ENCODE measurements at regions not wholly inside any gene's neighbourhood (a gene's known extent, or its start where the extent isn't known, plus 50 kb on each side); places are given as distances from the start of the nearest gene placed in this dataset.
"Not testable (repeated sequence)": the region's sequence is repeated elsewhere in the genome, so short reads cannot be mapped to it uniquely, and the experiment has no call there.

DNA sequence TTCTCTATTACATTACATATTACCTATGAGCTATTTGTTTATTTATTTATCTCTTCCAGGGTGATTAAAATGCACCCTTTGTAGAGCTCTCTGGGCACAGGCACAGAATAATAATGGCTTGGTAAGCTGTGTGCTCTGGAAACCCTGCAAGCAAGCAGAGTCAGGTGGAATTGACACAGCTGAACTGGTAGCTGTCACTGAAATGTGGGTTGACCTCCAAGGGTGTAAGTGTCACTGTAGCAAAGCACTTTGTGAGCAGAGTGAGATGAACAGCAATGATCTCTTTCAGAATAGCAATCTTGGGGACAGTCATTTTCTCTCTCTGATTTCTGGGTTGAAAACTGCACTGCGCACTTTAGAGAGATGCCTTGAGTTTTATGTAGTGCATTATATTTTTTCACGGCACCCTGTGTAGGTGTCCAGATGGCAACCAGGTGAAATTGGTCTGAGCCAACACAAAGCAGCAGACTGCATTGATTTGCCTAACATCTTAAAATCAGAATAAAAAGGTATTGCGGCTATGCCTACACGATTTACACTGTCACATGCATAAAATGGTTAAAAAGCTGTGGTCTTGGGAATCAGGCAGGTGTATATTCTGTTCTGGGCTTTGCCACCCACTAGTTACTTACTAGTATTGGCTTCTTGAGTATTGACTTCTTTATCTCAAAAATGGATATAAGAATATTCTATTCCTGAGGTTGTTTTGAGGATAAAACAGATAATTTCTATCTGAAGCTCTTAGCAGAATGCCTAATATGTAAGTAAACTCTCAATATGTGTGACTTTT is 450.3 kb downstream of the RAPGEF2 start:
- DNase-seq = no peak

GRCh38 chr4:159555873-159556272 is 453.0 kb downstream of the RAPGEF2 start:
- no peak for DNase-seq

DNA sequence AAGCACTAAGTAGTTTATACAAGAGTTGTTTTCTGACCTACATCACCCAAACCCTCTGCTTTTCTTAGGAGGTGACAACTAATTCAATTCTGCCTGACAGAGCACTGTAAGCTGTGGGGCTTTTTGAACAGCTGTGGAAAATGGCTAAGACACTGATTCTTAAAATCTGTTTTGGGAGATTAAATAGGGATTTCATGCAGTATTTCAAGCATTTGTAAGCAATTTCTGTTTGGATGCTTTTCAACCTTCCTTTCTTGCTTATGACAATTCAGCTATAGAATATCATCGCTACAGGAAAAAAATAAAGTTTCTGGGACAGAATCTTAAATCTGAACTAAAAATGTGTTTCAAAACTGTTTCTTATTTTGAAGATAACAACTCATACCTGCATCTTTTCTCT is 459.5 kb downstream of the RAPGEF2 start:
- no peak for DNase-seq

DNA sequence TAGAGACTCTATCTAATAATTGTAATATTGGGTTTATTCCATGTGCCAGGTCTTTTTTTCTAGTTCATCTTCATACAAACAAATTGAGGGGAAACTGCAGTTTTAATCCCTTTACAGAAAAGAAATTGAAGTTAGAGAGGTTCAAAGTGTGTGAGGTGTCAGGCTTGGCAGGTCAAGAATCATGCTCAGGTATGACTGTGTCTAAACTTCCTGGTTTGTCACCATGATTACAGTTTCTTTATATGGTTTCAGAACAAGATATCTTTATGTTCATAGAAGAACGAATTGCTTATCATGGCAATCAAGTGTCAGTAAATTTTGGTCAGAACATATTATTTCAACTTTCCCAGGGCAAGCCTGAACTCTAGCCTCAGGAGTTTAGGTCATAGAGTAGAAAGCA is 460.4 kb downstream of the RAPGEF2 start:
- no peak for DNase-seq

DNA sequence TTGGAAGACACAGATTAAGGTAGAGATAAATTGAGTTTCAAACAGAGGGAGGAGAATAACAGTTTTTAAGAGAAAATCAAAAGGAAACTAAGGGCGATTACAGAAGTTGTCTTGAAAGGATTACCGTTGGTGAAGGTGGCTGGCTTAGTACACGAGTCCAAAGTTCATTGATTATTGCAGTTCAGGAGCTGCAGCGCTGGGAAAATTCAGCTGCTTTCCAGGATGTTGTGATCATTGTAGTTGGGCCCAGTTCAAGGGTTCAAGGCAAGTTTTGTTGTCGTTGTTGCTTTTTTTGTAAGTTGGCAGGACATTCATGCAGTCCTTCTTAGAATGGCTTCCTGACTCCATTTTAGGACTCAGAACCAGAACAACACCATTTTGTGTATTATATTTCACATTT is 461.7 kb downstream of the RAPGEF2 start:
- no peak for DNase-seq

DNA sequence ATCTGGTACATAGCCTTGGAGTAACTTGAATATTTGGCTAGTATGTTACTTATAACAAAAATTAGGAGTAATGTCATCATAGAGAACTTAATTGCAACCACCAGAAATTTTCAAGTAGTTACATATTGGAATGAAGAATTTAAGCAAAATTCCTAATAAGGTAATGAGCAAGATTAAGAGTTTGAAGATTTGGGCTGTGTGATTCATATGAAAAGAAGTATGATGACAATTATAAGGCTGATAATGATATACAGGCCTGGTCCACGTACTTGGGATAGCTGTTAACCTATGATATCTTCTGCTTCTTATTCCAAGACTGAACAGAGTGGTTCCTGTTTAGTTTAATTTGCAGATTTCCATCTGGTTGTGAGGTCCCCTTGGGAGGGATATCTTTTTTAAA is 463.9 kb downstream of the RAPGEF2 start:
- no peak for DNase-seq

GRCh38 chr4:159577241-159577640 is 474.4 kb downstream of the RAPGEF2 start:
- no peak for DNase-seq

- DNase-seq = no peak
Measured at GRCh38 chr4:159582685-159583084, 479.8 kb downstream of the RAPGEF2 start.

- no peak for DNase-seq
Measured at GRCh38 chr4:159592898-159593556, 490.1 kb downstream of the RAPGEF2 start.

- DNase-seq = no peak
Measured at GRCh38 chr4:159593681-159594080, 490.8 kb downstream of the RAPGEF2 start.

DNA sequence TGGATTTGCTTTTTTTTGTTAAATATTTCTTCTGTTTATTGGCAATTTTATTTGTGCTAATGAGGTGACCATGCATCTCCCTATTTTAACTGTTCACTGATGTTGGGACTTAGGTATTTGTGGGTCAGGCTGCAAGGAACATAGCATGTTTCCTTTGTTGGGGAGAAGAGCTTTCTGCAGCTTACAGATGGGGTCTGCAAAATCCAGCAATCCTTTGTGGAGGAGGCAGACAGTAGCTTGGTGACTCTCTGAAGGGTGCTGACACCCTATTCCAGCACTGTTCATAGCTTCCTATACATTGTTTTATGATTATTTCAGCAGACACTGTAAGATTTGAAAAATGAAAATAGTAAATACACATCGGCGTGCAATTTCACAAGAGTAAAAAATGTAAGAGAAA is 491.7 kb downstream of the RAPGEF2 start:
- no peak for DNase-seq

DNA sequence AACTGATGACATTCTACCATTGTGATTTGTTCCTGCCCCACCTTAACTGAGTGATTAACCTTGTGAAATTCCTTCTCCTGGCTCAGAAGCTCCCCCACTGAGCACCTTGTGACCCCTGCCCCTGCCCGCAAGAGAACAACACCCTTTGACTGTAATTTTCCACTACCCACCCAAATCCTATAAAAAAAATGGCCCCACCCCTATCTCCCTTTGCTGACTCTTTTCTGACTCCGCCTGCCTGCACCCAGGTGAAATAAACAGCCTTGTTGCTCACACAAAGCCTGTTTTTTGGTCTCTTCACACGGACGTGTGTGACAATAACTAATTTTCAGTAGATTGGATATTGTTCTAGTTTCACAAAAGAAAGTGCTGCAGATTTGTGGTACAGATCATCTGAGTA is 492.2 kb downstream of the RAPGEF2 start:
- DNase-seq = not testable (repeated sequence)

GRCh38 chr4:159598602-159599001 is 495.7 kb downstream of the RAPGEF2 start:
- DNase-seq = no peak

- no peak for DNase-seq
Measured at GRCh38 chr4:159600061-159600460, 497.2 kb downstream of the RAPGEF2 start.

DNA sequence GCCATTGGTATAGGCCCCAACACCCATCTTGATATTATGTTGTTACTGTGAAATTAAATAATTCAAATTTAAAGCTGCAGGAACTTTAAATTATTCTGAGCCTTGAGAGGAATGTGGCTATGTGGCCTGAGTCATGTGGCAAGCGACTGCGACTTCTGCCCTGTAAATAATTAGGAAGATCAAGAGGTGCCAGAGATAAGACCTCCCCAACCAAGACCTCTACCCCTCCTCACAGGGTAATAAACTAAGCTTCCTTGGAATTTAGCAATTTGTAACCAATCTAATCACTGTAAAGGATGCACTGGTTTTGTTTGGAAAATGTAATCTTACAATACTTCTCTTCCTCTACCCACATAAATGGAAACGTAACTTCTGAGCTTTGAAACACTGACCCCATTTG is 501.9 kb downstream of the RAPGEF2 start:
- DNase-seq = no peak

- DNase-seq = no peak
Measured at GRCh38 chr4:159606835-159607234, 504.0 kb downstream of the RAPGEF2 start.

GRCh38 chr4:159607809-159608208 is 504.9 kb downstream of the RAPGEF2 start:
- no peak for DNase-seq

GRCh38 chr4:159608436-159608835 is 505.6 kb downstream of the RAPGEF2 start:
- DNase-seq = no peak

- DNase-seq = no peak
Measured at GRCh38 chr4:159632031-159632430, 529.2 kb downstream of the RAPGEF2 start.

DNA sequence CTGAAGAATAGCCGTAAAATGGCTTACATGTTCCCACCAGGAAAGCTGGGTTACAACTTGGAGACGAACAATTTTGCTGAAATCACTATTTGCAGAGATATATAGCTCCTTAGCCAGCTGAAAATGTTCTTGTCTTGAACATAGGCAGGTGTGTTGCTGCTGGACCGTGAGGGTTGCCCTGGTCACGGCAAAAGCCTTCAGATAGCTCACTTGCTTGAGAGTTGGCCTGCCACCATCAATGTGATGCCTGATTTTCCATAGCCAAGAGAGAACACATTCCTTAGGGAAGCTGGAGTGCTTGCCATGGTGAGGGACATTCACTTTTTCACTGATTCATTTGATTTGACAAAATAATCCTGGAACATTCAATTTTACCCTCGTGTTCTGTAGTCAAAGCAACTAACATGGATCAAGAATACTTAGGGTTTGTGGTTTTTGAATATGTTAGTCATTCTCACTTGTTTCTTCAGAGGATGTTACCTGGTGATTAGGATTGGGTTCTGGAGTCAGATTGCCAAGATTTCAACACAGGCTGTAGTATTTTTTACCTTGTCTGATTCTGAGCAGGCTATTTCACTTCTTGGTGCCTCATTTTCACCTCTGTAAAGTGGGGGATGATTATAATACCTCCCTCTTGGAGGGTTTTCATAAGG is 536.9 kb downstream of the RAPGEF2 start:
- no peak for DNase-seq

DNA sequence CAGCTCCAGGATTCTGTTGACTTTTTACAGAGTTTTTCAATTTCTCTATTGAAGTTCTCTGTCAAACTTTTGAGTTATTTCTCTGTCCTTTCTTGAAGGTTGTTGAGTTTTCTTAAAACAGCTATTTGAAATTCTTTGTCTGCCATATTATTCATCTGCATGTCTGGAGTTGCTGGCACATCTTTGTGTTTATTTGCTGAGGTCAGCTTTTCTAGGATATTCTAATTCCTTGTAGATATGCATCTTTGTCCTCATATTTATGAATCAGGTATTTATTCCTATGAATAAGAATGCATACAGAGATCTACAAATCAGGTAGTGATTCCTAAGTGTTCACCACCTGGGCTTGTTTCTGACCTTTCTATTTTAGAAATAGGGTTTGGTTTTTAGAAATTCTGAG is 546.4 kb downstream of the RAPGEF2 start:
- DNase-seq = no peak

DNA sequence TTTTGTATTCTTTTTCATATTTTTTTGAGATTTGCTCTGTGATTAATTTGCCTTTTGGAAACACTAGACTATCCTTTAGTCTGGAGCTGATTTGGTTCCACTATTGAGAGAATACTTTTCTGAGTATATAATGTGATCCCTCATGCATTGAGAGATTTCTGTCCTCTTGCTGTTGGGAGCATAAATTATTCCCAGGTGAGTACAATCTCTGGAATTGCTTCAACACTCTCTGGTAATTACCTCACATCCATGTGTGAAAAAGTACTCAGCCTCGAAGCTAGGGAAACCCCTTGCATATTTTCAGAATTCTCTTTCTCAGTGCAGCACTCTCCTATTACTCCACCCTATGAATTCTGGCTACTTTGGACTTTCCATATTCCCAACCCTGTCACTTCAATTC is 550.0 kb downstream of the RAPGEF2 start:
- DNase-seq = no peak

DNA sequence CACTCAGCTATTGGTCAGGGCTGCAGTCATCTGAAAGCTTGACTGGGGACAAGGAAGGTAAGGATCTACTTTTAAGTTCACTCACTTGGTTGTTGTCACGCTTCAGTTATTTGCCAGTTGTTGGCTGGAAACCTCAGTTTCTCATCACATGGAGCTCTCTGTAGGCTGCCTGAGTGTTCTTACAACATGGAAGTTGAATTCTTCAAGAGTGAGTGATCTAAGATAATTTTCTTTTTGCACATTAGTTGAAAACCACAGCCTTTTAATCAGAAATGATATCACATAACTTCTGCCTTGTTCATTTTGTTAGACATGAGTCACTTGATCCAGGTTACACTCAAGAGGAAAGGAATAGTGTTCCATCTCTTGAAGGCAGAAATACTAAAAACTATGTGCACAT is 552.7 kb downstream of the RAPGEF2 start:
- DNase-seq = no peak

DNA sequence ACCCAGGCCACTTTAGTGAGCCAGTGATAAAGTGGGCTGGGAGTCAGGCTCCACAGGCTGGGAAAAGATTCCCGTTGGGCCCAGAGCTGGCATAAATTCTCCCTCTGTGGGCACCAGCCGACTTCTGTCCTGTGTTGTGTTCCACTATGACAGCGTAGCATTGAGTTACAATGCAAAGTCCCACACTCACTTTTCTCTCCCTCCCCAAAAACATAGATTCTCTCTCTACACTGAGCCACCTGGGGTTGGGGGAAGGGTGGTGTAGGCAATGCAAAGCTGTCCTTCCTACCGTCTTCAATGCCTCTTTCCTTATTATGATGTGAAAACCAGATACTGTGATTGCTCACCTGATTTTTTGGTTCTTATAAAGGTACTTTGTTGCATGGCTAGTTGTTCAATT is 566.2 kb downstream of the RAPGEF2 start:
- DNase-seq = no peak
